ENCODE measurements at regions not wholly inside any gene's neighbourhood (a gene's known extent, or its start where the extent isn't known, plus 50 kb on each side); places are given as distances from the start of the nearest gene placed in this dataset.
"Not testable (repeated sequence)": the region's sequence is repeated elsewhere in the genome, so short reads cannot be mapped to it uniquely, and the experiment has no call there.

GRCh38 chr9:80500300-80500699 lies 928.5 kb downstream of the TLE4 start:
- Histone ChIP-seq H3K27ac (ENCODE audit: low read depth in 1 of 2, low read length in 1 of 2) (no peak overlapping the region), H3K4me1 (ENCODE audit: control insufficient read depth in 2 of 2, insufficient read depth in 2 of 2, low read length in 2 of 2) (no peaks in the 10 kb centered on the region), H3K27me3 (ENCODE audit: control insufficient read depth in 2 of 2, insufficient read depth in 1 of 2, low read length in 1 of 2) (no peaks in the 10 kb centered on the region), H3K9me3 (ENCODE audit: control insufficient read depth in 2 of 2, insufficient read depth in 1 of 2, low read length in 1 of 2) (no peaks in the 10 kb centered on the region), H3K4me3 (ENCODE audit: low read length in 2 of 2) (no peak overlapping the region), H3K36me3 (ENCODE audit: control insufficient read depth in 2 of 2, insufficient read depth in 2 of 2, low read length in 1 of 2) (no peaks in the 10 kb centered on the region)
- DNase-seq (ENCODE audit: low read depth in 6 of 9, low spot score in 9 of 9) = no peak
- WGBS = 94% methylated on average over 4 of the region's 4 CpGs

GRCh38 chr9:80498001-80498555 lies 926.3 kb downstream of the TLE4 start:
- no peaks in the 10 kb centered on the region for H3K4me1 ChIP-seq (ENCODE audit: control insufficient read depth in 2 of 2, insufficient read depth in 2 of 2, low read length in 2 of 2)
- H3K27me3 ChIP-seq (ENCODE audit: control insufficient read depth in 2 of 2, insufficient read depth in 1 of 2, low read length in 1 of 2) = no peaks in the 10 kb centered on the region
- WGBS = 88% methylated on average over 6 of the region's 6 CpGs
- H3K9me3 ChIP-seq (ENCODE audit: control insufficient read depth in 2 of 2, insufficient read depth in 1 of 2, low read length in 1 of 2) = no peaks in the 10 kb centered on the region
- no peaks in the 10 kb centered on the region for H3K36me3 ChIP-seq (ENCODE audit: control insufficient read depth in 2 of 2, insufficient read depth in 2 of 2, low read length in 1 of 2)
- no peak overlapping the region for H3K4me3 ChIP-seq (ENCODE audit: low read length in 2 of 2)
- H3K27ac ChIP-seq (ENCODE audit: low read depth in 1 of 2, low read length in 1 of 2) = no peak overlapping the region
- no peak for DNase-seq (ENCODE audit: low read depth in 6 of 9, low spot score in 9 of 9)

- H3K36me3 ChIP-seq (ENCODE audit: control insufficient read depth in 2 of 2, insufficient read depth in 2 of 2, low read length in 1 of 2) = no peaks in the 10 kb centered on the region
- H3K9me3 ChIP-seq (ENCODE audit: control insufficient read depth in 2 of 2, insufficient read depth in 1 of 2, low read length in 1 of 2) = no peaks in the 10 kb centered on the region
- 77% methylated on average over 12 of the region's 12 CpGs for whole genome bisulfite sequencing
- DNase-seq (ENCODE audit: low read depth in 6 of 9, low spot score in 9 of 9) = no peak
- H3K27ac ChIP-seq (ENCODE audit: low read depth in 1 of 2, low read length in 1 of 2) = no peak overlapping the region
- H3K4me3 ChIP-seq (ENCODE audit: low read length in 2 of 2) = no peak overlapping the region
- H3K27me3 ChIP-seq (ENCODE audit: control insufficient read depth in 2 of 2, insufficient read depth in 1 of 2, low read length in 1 of 2) = no peaks in the 10 kb centered on the region
- no peaks in the 10 kb centered on the region for H3K4me1 ChIP-seq (ENCODE audit: control insufficient read depth in 2 of 2, insufficient read depth in 2 of 2, low read length in 2 of 2)
Measured at GRCh38 chr9:80496901-80497556, 925.3 kb downstream of the TLE4 start.

GRCh38 chr9:80493258-80493657 lies 921.5 kb downstream of the TLE4 start:
- H3K4me1 ChIP-seq (ENCODE audit: control insufficient read depth in 2 of 2, insufficient read depth in 2 of 2, low read length in 2 of 2) = no peaks in the 10 kb centered on the region

GRCh38 chr9:80492221-80492620 lies 920.5 kb downstream of the TLE4 start:
- Histone ChIP-seq H3K4me3 (ENCODE audit: low read length in 2 of 2) (no peak overlapping the region), H3K36me3 (ENCODE audit: control insufficient read depth in 2 of 2, insufficient read depth in 2 of 2, low read length in 1 of 2) (no peaks in the 10 kb centered on the region), H3K27ac (ENCODE audit: low read depth in 1 of 2, low read length in 1 of 2) (no peak overlapping the region), H3K9me3 (ENCODE audit: control insufficient read depth in 2 of 2, insufficient read depth in 1 of 2, low read length in 1 of 2) (no peaks in the 10 kb centered on the region), H3K4me1 (ENCODE audit: control insufficient read depth in 2 of 2, insufficient read depth in 2 of 2, low read length in 2 of 2) (no peaks in the 10 kb centered on the region), H3K27me3 (ENCODE audit: control insufficient read depth in 2 of 2, insufficient read depth in 1 of 2, low read length in 1 of 2) (no peaks in the 10 kb centered on the region)
- peak in 1 of 9 donors; percentile 9 for DNase-seq (ENCODE audit: low read depth in 6 of 9, low spot score in 9 of 9)
- 82% methylated on average over 3 of the region's 3 CpGs for WGBS

More at GRCh38 chr9:80493258-80493657, 921.5 kb downstream of the TLE4 start:
- Histone ChIP-seq H3K4me3 (ENCODE audit: low read length in 2 of 2) (no peak overlapping the region), H3K27ac (ENCODE audit: low read depth in 1 of 2, low read length in 1 of 2) (no peak overlapping the region), H3K9me3 (ENCODE audit: control insufficient read depth in 2 of 2, insufficient read depth in 1 of 2, low read length in 1 of 2) (no peaks in the 10 kb centered on the region), H3K36me3 (ENCODE audit: control insufficient read depth in 2 of 2, insufficient read depth in 2 of 2, low read length in 1 of 2) (no peaks in the 10 kb centered on the region), H3K27me3 (ENCODE audit: control insufficient read depth in 2 of 2, insufficient read depth in 1 of 2, low read length in 1 of 2) (no peaks in the 10 kb centered on the region)
- DNase-seq (ENCODE audit: low read depth in 6 of 9, low spot score in 9 of 9) = no peak

- Histone ChIP-seq H3K4me3 (ENCODE audit: low read length in 2 of 2) (no peak overlapping the region), H3K9me3 (ENCODE audit: control insufficient read depth in 2 of 2, insufficient read depth in 1 of 2, low read length in 1 of 2) (no peaks in the 10 kb centered on the region), H3K4me1 (ENCODE audit: control insufficient read depth in 2 of 2, insufficient read depth in 2 of 2, low read length in 2 of 2) (no peaks in the 10 kb centered on the region), H3K27ac (ENCODE audit: low read depth in 1 of 2, low read length in 1 of 2) (peak overlapping the region in 1 of 2 donors; percentile 43), H3K36me3 (ENCODE audit: control insufficient read depth in 2 of 2, insufficient read depth in 2 of 2, low read length in 1 of 2) (no peaks in the 10 kb centered on the region), H3K27me3 (ENCODE audit: control insufficient read depth in 2 of 2, insufficient read depth in 1 of 2, low read length in 1 of 2) (no peaks in the 10 kb centered on the region)
- DNase-seq (ENCODE audit: low read depth in 6 of 9, low spot score in 9 of 9) = peak in 1 of 9 donors; percentile 2
- 96% methylated on average over 4 of the region's 4 CpGs for WGBS
Measured at GRCh38 chr9:80491086-80491696, 919.4 kb downstream of the TLE4 start.

GRCh38 chr9:80489329-80489728 lies 917.6 kb downstream of the TLE4 start:
- Histone ChIP-seq H3K4me1 (ENCODE audit: control insufficient read depth in 2 of 2, insufficient read depth in 2 of 2, low read length in 2 of 2) (no peaks in the 10 kb centered on the region), H3K9me3 (ENCODE audit: control insufficient read depth in 2 of 2, insufficient read depth in 1 of 2, low read length in 1 of 2) (no peaks in the 10 kb centered on the region), H3K4me3 (ENCODE audit: low read length in 2 of 2) (no peak overlapping the region), H3K27me3 (ENCODE audit: control insufficient read depth in 2 of 2, insufficient read depth in 1 of 2, low read length in 1 of 2) (no peaks in the 10 kb centered on the region), H3K27ac (ENCODE audit: low read depth in 1 of 2, low read length in 1 of 2) (no peak overlapping the region), H3K36me3 (ENCODE audit: control insufficient read depth in 2 of 2, insufficient read depth in 2 of 2, low read length in 1 of 2) (no peaks in the 10 kb centered on the region)
- WGBS = 95% methylated on average over 4 of the region's 4 CpGs
- no peak for DNase-seq (ENCODE audit: low read depth in 6 of 9, low spot score in 9 of 9)

GRCh38 chr9:80485420-80486250 lies 913.9 kb downstream of the TLE4 start:
- H3K9me3 ChIP-seq (ENCODE audit: control insufficient read depth in 2 of 2, insufficient read depth in 1 of 2, low read length in 1 of 2) = peaks cover 0 to 8% of the 10 kb centered on the region in 2 donors
- H3K27me3 ChIP-seq (ENCODE audit: control insufficient read depth in 2 of 2, insufficient read depth in 1 of 2, low read length in 1 of 2) = no peaks in the 10 kb centered on the region
- no peak overlapping the region for H3K27ac ChIP-seq (ENCODE audit: low read depth in 1 of 2, low read length in 1 of 2)
- H3K4me1 ChIP-seq (ENCODE audit: control insufficient read depth in 2 of 2, insufficient read depth in 2 of 2, low read length in 2 of 2) = no peaks in the 10 kb centered on the region
- no peak overlapping the region for H3K4me3 ChIP-seq (ENCODE audit: low read length in 2 of 2)
- DNase-seq (ENCODE audit: low read depth in 6 of 9, low spot score in 9 of 9) = no peak
- H3K36me3 ChIP-seq (ENCODE audit: control insufficient read depth in 2 of 2, insufficient read depth in 2 of 2, low read length in 1 of 2) = no peaks in the 10 kb centered on the region
- WGBS = 85% methylated on average over 3 of the region's 3 CpGs

- H3K27me3 ChIP-seq (ENCODE audit: control insufficient read depth in 2 of 2, insufficient read depth in 1 of 2, low read length in 1 of 2); H3K36me3 ChIP-seq (ENCODE audit: control insufficient read depth in 2 of 2, insufficient read depth in 2 of 2, low read length in 1 of 2); H3K27ac ChIP-seq (ENCODE audit: low read depth in 1 of 2, low read length in 1 of 2); H3K4me3 ChIP-seq (ENCODE audit: low read length in 2 of 2); H3K4me1 ChIP-seq (ENCODE audit: control insufficient read depth in 2 of 2, insufficient read depth in 2 of 2, low read length in 2 of 2); DNase-seq (ENCODE audit: low read depth in 6 of 9, low spot score in 9 of 9); H3K9me3 ChIP-seq (ENCODE audit: control insufficient read depth in 2 of 2, insufficient read depth in 1 of 2, low read length in 1 of 2): not testable (repeated sequence)
- 38% methylated on average over 1 of the region's 1 CpG for WGBS
Measured at GRCh38 chr9:80482251-80482650, 910.5 kb downstream of the TLE4 start.
